HepG2 (cell line): ENCODE measurements at regions not wholly inside any gene's neighbourhood (a gene's known extent, or its start where the extent isn't known, plus 50 kb on each side); places are given as distances from the start of the nearest gene placed in this dataset.

Experiments used
- ATAC-seq: fragments of 200-7000 bp; cut with Tn5 transposase; 3 replicates; pipeline ENCODE4 v1.9.1; 2020; ENCODE audit warnings: mild to moderate bottlenecking, moderate library complexity
- BruUV-seq: library from RNA; stranded (reverse); fragments of 400-500 nt; replicated peaks from 2 replicates; lab custom pipeline; 2021; lab: Mats Ljungman, UMichigan
- CTCF ChIA-PET: fragments of 300-600 bp; formaldehyde crosslinking; extraction: SDS; loops from one replicate; lab custom pipeline; 2021; ENCODE audit warnings: low total read pairs, inconsistent platforms, low intra/inter-chr PET ratio; lab: Yijun Ruan, JAX
- POLR2A ChIA-PET: fragments of 350-600 bp; sonication (Branson Sonifier 250); formaldehyde crosslinking; loops from one replicate; lab custom pipeline; 2020; ENCODE audit warnings: antibody characterized with exemption, inconsistent platforms; lab: Yijun Ruan, JAX
- DNase-seq: peaks from one replicate; pipeline ENCODE4 v3.0.0-alpha.2; 2015; ENCODE audit warnings: low spot score
- FAIRE-seq: peaks from 3 replicates; lab custom pipeline; 2011; peaks lifted over from hg19 to GRCh38; lab: Jason Lieb, UNC
- H2AFZ ChIP-seq: one replicate; pipeline ENCODE4 v1.6.1; 2011; ENCODE audit warnings: low read length, inconsistent platforms
- H3K27ac ChIP-seq: fragments of 300-600 bp; 3 replicates; pipeline ENCODE4 v1.8.0; 2011; ENCODE audit warnings: mixed run types, mild to moderate bottlenecking, mixed read lengths, low read length, inconsistent platforms; ENCODE audit not compliant: insufficient read depth; ENCODE audit errors: extremely low read length
- H3K27me3 ChIP-seq, 2 experiments: fragments of 200-600 bp in 1 of 2; 2 replicates in 1 of 2; 3 replicates in 1 of 2; pipeline versions ENCODE4 v1.6.0 to v1.8.0; 2011; ENCODE audit warnings: low read length in 2 of 2, mild to moderate bottlenecking in 2 of 2, moderate library complexity in 2 of 2, inconsistent platforms in 1 of 2; ENCODE audit not compliant: insufficient read depth in 2 of 2, control insufficient read depth in 1 of 2
- H3K36me3 ChIP-seq, 2 experiments: fragments of 200-600 bp in 1 of 2; replicated peaks in 1 of 2; 2 replicates in 1 of 2; 3 replicates in 1 of 2; pipeline versions ENCODE4 v1.5.1 to v1.8.0; 2011; ENCODE audit warnings: low read length in 2 of 2, inconsistent platforms in 1 of 2; ENCODE audit not compliant: insufficient read depth in 2 of 2, control insufficient read depth in 1 of 2
- H3K4me1 ChIP-seq: 2 replicates; pipeline ENCODE4 v1.5.1; 2012; ENCODE audit warnings: low read length, inconsistent platforms; ENCODE audit not compliant: insufficient read depth
- H3K4me2 ChIP-seq: 2 replicates; pipeline ENCODE4 v1.6.0; 2011; ENCODE audit warnings: low read depth, low read length, inconsistent platforms
- H3K4me3 ChIP-seq, 3 experiments: fragments of 200-600 bp in 1 of 3; sonication (generic), shearing (Covaris generic) in 1 of 3; replicated peaks in 1 of 3; 2 replicates each; pipeline ENCODE4 v1.5.1; 2011 to 2016; ENCODE audit warnings: low read length in 3 of 3, inconsistent platforms in 2 of 3, low read depth in 2 of 3, mild to moderate bottlenecking in 2 of 3, control low read depth in 1 of 3, mixed read lengths in 1 of 3; ENCODE audit not compliant: insufficient read depth in 1 of 3
- H3K79me2 ChIP-seq: one replicate; pipeline ENCODE4 v1.6.1; 2011; ENCODE audit warnings: low read length, inconsistent platforms; ENCODE audit not compliant: insufficient read depth
- H3K9ac ChIP-seq: 2 replicates; pipeline ENCODE4 v1.6.0; 2011; ENCODE audit warnings: mild to moderate bottlenecking, low read depth, low read length, inconsistent platforms; ENCODE audit not compliant: insufficient read depth
- H3K9me3 ChIP-seq: 2 replicates; pipeline ENCODE4 v1.5.1; 2012; ENCODE audit warnings: mild to moderate bottlenecking, low read length
- H4K20me1 ChIP-seq: 2 replicates; pipeline ENCODE4 v1.6.0; 2011; ENCODE audit warnings: inconsistent platforms, mild to moderate bottlenecking, low read length, moderate library complexity; ENCODE audit not compliant: insufficient read depth
- HIVEP1 ChIP-seq: sonication (generic); formaldehyde crosslinking; IDR thresholded peaks from 2 replicates; pipeline ENCODE4 v1.4.0; 2020; ENCODE audit warnings: mild to moderate bottlenecking, missing genetic modification reagents
- KDM2A ChIP-seq: sonication (generic); formaldehyde crosslinking; IDR thresholded peaks from 2 replicates; pipeline ENCODE4 v1.4.0; 2020; ENCODE audit warnings: low read depth, missing genetic modification reagents, borderline replicate concordance
- MIXL1 ChIP-seq: IDR thresholded peaks from 2 replicates; pipeline ENCODE4 v1.6.1; 2016
- SOX5 ChIP-seq: IDR thresholded peaks from 2 replicates; pipeline ENCODE4 v1.6.1; 2016; ENCODE audit warnings: borderline replicate concordance
- ZNF136 ChIP-seq: sonication (generic); formaldehyde crosslinking; IDR thresholded peaks from 2 replicates; pipeline ENCODE4 v1.8.1; 2022; ENCODE audit warnings: low read depth, mild to moderate bottlenecking, moderate library complexity, missing genetic modification reagents
- ZNF274 ChIP-seq: sonication (generic); formaldehyde crosslinking; IDR thresholded peaks from 2 replicates; pipeline ENCODE4 v1.5.1; 2020; ENCODE audit warnings: mild to moderate bottlenecking, missing genetic modification reagents
- ZNF296 ChIP-seq: sonication (generic); formaldehyde crosslinking; conservative IDR thresholded peaks from 2 replicates; pipeline ENCODE4 v1.5.0; 2020; ENCODE audit warnings: mild to moderate bottlenecking, missing genetic modification reagents
- ZNF530 ChIP-seq: sonication (generic); formaldehyde crosslinking; IDR thresholded peaks from 2 replicates; pipeline ENCODE4 v1.5.0; 2020; ENCODE audit warnings: low read depth, mild to moderate bottlenecking, missing genetic modification reagents
- ZNF605 ChIP-seq: sonication (generic); formaldehyde crosslinking; IDR thresholded peaks from 2 replicates; pipeline ENCODE4 v1.8.0; 2022; ENCODE audit warnings: mild to moderate bottlenecking, missing genetic modification reagents
- WGBS: methylation state at CpG from one replicate; pipeline ENCODE4 v1.1.6; 2017; ENCODE audit warnings: low lambda C conversion rate; 5-methylcytosine and 5-hydroxymethylcytosine counted together
- in situ Hi-C: cut with HindIII; loops from 2 replicates; pipeline ENCODE4 v1.10.0; 2017; ENCODE audit warnings: low pct_unique_long_range_greater_than_20kb; ENCODE audit not compliant: extremely low pct_ligation_motif_present
- intact Hi-C: fragments of 100-400 bp; cut with micrococcal nuclease; formaldehyde crosslinking; loops from one replicate; pipeline ENCODE4 v1.10.0; 2022; ENCODE audit not compliant: unreplicated experiment
- TF ChIP-seq, protein P1 (sequence below): conservative IDR thresholded peaks from 2 replicates; pipeline ENCODE4 v1.6.1; 2018; ENCODE audit warnings: missing genetic modification reagents
- TF ChIP-seq, protein P2 (sequence below): sonication (generic); formaldehyde crosslinking; IDR thresholded peaks from 2 replicates; pipeline ENCODE4 v1.8.1; 2023; ENCODE audit warnings: mild to moderate bottlenecking, inconsistent platforms, moderate library complexity, missing genetic modification reagents, borderline replicate concordance
- TF ChIP-seq, protein P3 (sequence below): sonication (generic); formaldehyde crosslinking; conservative IDR thresholded peaks from 2 replicates; pipeline ENCODE4 v1.8.1; 2023; ENCODE audit warnings: missing genetic modification reagents
- TF ChIP-seq, protein P4 (sequence below), 2 experiments: sonication (generic) in 1 of 2; formaldehyde crosslinking in 1 of 2; IDR thresholded peaks; 2 replicates each; pipeline versions ENCODE4 v1.4.0 to v1.6.1; 2018 to 2020; ENCODE audit warnings: missing genetic modification reagents in 2 of 2, borderline replicate concordance in 1 of 2, low read depth in 1 of 2, mild to moderate bottlenecking in 1 of 2, missing biosample characterization in 1 of 2
- TF ChIP-seq, protein P5 (sequence below): sonication (generic); formaldehyde crosslinking; IDR thresholded peaks from 2 replicates; pipeline ENCODE4 v1.4.0; 2020; ENCODE audit warnings: missing genetic modification reagents

DNA sequence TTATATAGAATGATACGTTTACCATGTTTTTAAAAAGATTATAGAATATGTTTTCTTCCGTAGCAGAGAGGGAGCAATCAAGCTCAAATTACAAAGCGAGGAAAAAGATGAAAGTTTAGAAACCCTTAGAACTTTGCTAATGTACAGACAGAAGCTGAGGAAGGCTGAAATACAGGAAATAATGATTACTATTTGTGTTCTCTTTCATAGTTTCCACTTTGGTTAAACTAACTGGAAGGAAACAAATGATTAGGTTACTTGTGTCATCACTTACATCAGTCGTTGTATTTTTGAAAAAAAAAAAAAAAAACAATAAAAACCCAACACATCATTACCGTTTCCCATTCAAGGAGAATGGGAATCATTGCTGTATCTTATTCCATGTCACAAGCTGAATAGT, 337.8 kb upstream of the CBLB start (continued):
- TF ChIP-seq, protein P1, sequence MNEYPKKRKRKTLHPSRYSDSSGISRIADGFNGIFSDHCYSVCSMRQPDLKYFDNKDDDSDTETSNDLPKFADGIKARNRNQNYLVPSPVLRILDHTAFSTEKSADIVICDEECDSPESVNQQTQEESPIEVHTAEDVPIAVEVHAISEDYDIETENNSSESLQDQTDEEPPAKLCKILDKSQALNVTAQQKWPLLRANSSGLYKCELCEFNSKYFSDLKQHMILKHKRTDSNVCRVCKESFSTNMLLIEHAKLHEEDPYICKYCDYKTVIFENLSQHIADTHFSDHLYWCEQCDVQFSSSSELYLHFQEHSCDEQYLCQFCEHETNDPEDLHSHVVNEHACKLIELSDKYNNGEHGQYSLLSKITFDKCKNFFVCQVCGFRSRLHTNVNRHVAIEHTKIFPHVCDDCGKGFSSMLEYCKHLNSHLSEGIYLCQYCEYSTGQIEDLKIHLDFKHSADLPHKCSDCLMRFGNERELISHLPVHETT (CRISPR knock-in tag): no peak
- TF ChIP-seq ZNF605 (CRISPR knock-in tag) (no peak), ZNF274 (CRISPR knock-in tag) (no peak), HIVEP1 (CRISPR knock-in tag) (no peak), ZNF136 (no peak), KDM2A (CRISPR knock-in tag) (no peak), ZNF296 (no peak)
- TF ChIP-seq, protein P2, sequence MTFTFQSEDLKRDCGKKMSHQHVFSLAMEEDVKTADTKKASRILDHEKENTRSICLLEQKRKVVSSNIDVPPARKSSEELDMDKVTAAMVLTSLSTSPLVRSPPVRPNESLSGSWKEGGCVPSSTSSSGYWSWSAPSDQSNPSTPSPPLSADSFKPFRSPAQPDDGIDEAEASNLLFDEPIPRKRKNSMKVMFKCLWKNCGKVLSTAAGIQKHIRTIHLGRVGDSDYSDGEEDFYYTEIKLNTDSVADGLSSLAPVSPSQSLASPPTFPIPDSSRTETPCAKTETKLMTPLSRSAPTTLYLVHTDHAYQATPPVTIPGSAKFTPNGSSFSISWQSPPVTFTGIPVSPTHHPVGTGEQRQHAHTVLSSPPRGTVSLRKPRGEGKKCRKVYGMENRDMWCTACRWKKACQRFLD (CRISPR knock-in tag): no peak
- TF ChIP-seq, protein P3, sequence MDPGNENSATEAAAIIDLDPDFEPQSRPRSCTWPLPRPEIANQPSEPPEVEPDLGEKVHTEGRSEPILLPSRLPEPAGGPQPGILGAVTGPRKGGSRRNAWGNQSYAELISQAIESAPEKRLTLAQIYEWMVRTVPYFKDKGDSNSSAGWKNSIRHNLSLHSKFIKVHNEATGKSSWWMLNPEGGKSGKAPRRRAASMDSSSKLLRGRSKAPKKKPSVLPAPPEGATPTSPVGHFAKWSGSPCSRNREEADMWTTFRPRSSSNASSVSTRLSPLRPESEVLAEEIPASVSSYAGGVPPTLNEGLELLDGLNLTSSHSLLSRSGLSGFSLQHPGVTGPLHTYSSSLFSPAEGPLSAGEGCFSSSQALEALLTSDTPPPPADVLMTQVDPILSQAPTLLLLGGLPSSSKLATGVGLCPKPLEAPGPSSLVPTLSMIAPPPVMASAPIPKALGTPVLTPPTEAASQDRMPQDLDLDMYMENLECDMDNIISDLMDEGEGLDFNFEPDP (CRISPR knock-in tag): no peak
- TF ChIP-seq, all 625 proteins: peak for 0

DNA sequence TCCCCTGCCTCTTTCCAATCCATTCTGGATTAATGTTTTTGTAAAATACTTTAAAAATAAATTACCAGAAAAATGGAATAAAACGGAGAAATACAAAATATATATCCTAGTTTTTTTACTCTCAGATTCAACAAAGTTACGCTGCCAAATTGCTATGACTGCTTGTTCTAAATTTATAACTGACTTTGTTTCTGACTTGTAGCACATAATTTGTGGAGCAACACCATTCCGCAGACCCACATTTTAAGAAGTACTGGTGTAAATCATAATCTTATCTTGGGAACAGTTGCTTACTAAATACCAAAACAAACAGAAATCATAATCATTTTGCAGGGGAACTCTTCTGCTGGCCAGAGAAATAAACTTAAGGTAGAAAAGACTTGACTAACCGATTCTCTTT, 339.4 kb upstream of the CBLB start:
- intact Hi-C loops: no loop called here
- ChIA-PET CTCF (no interaction called here), POLR2A (no interaction called here)
- no peaks in the 10 kb centered on the region for H3K9me3 ChIP-seq
- in situ Hi-C loops: no loop called here
- ATAC-seq (no peak), DNase-seq (no peak), FAIRE-seq (no peak)
- no peak overlapping the region for H2AFZ ChIP-seq
- H3K27ac ChIP-seq: no peak overlapping the region
- BruUV-seq: no TSS peak
- H3K9ac ChIP-seq: no peak overlapping the region
- H3K4me3 ChIP-seq: no peak overlapping the region
- no peaks in the 10 kb centered on the region for H3K4me1 ChIP-seq
- 18% methylated on average over 4 of the region's 4 CpGs for WGBS
- H4K20me1 ChIP-seq: no peaks in the 10 kb centered on the region
- H3K79me2 ChIP-seq: no peaks in the 10 kb centered on the region
- no peaks in the 10 kb centered on the region for H3K36me3 ChIP-seq
- H3K4me2 ChIP-seq: no peak overlapping the region
- H3K27me3 ChIP-seq: no peaks in the 10 kb centered on the region; a peak in 1 of 5 replicates
- TF ChIP-seq MIXL1 (no peak), SOX5 (CRISPR knock-in tag) (no peak), ZNF530 (CRISPR knock-in tag) (no peak)
- TF ChIP-seq, protein P4, sequence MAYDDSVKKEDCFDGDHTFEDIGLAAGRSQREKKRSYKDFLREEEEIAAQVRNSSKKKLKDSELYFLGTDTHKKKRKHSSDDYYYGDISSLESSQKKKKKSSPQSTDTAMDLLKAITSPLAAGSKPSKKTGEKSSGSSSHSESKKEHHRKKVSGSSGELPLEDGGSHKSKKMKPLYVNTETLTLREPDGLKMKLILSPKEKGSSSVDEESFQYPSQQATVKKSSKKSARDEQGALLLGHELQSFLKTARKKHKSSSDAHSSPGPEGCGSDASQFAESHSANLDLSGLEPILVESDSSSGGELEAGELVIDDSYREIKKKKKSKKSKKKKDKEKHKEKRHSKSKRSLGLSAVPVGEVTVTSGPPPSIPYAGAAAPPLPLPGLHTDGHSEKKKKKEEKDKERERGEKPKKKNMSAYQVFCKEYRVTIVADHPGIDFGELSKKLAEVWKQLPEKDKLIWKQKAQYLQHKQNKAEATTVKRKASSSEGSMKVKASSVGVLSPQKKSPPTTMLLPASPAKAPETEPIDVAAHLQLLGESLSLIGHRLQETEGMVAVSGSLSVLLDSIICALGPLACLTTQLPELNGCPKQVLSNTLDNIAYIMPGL (CRISPR knock-in tag; IDR thresholded peaks at IDR 0.05; ENCODE audit: borderline replicate concordance in 1 of 2, low read depth in 1 of 2): no peak
- TF ChIP-seq, protein P5, sequence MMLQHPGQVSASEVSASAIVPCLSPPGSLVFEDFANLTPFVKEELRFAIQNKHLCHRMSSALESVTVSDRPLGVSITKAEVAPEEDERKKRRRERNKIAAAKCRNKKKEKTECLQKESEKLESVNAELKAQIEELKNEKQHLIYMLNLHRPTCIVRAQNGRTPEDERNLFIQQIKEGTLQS: no peak
